ENCODE measurements at regions not wholly inside any gene's neighbourhood (a gene's known extent, or its start where the extent isn't known, plus 50 kb on each side); places are given as distances from the start of the nearest gene placed in this dataset.
A peak's percentile ranks its signal among the peaks of the same experiment; 100 is the strongest.

- peak; percentile 99 for DNase-seq (ENCODE audit: low read depth)
Measured at GRCh38 chr14:50038398-50039119, 77.8 kb downstream of the VCPKMT start.

GRCh38 chr14:50039120-50039517 is 77.3 kb downstream of the VCPKMT start:
- no peak for DNase-seq (ENCODE audit: low read depth)

DNA sequence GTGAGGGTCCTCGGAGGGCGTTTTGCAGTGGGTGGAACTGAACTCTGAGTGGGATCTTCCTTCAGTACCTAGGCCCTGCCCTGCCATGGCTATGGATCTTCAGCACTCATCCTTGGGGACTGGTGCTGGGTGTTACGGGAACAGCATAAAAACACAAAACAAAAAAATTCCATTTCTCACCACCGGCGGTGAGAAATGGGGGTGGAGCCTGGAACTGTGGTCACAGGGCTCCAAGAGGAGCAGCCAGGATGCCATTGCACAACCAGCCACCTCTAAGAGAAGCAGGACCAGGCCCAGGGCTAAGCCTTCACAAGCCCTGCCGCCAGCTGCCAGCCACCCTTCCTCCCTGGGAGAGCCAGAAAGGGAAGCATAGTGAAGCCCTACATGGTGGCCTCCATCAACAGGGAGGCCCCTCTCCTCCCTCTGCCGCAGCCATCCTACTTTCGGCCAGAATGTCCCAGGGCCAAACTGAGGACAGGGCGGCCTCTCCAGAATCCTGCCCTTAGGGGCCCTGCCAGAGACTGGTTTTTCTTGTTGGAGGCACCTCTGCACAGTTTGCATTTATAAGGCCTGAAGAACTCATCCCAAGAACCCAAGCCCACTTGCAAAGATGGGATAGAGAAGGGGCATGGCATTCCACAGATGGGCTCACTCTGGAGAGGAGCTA is 76.5 kb downstream of the VCPKMT start:
- DNase-seq (ENCODE audit: low read depth): no peak

DNA sequence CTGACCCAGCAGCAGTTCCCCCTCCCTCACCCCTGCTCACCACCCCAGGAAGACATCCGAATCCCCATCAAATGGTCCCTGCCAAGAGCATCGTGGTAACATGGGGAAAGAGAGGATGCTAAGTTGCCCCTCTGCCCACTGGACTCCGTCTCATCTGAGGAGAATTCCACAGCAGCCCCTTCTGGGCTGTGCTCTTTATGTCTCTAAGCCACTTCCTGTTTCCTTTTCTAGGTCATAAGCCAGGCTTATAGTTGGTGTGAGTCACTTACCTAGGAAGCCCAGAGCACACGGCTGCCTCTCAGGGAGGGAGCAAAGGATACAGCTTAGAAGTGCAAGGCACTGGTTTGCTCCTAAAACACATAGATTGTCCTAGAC is 76.0 kb downstream of the VCPKMT start:
- peak; percentile 49 for DNase-seq (ENCODE audit: low read depth)

DNA sequence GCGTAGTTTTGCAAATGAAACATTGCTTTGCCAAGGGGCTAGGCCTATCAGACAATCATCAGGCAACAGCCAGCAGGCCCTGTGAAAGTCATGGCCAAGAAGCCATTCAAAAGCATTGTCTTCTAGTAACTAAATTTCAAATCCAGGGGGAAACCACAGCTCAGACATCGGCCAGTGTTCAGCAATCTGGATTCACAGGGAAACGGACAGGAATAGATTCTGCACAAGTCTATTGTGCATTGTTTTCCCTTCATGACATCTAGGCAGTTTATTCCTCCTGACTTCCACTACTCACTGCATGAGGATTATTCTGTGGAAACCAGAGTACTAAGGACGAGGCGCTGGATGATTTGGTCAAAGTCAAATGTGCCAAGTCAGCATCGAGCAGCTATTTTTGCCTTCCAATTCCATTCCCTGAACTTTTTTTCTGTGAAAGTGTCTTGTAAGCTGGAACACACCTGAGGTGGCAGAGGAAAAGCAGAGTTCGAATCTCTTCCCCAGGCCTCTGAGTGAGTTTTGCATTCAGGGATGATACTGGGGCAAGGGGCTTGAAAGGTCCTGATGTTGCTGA is 75.4 kb downstream of the VCPKMT start:
- DNase-seq (ENCODE audit: low read depth): no peak

DNA sequence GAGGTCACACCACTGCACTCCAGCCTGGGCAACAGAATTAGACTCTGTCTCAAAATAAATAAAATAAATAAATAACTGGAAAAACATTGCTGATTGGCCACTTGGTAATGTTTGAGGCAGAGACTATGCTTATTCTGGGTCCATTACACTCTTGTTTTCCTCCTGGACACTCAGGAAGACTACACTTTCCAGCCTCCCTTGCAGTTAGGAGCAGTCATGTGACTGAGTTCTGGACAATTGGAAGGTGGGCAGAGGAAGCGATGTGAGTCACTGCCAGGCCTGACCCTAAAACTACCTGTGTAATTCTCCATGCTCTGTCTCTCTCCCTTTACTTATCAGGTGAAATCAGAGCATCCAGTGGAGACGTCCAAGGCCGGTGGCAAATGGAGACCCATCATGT is 74.4 kb downstream of the VCPKMT start:
- DNase-seq (ENCODE audit: low read depth): no peak

DNA sequence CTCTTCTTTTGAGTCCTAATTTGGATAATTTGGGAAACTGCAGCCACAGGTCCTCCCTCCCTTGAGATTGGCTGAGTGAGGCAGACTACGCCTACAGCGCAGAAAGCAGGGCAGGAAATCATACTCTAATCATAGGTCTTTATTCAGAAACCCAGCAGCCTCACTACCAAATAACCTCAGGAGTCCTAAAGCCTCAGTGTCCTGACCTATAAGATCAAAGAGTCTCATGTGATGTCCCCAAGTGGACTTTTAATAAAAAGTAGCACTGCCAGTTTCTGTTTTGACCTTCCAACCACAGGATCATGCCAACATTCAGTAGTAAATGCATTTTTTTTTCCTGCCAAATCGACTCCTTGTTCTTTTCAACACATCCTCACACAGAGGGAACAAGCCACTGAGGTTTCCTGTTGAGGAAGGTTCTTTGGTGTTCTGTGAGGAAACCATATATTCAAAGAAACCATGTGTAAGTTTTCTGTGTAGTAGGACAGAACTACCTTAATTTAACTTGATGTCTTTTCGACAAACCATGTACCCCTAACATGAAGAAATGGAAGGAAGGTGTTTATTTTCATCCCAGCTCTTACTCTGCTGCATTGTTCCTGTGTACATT is 72.2 kb downstream of the VCPKMT start:
- DNase-seq (ENCODE audit: low read depth): no peak

GRCh38 chr14:50045039-50045711 is 71.2 kb downstream of the VCPKMT start:
- DNase-seq (ENCODE audit: low read depth): peak; percentile 69

DNA sequence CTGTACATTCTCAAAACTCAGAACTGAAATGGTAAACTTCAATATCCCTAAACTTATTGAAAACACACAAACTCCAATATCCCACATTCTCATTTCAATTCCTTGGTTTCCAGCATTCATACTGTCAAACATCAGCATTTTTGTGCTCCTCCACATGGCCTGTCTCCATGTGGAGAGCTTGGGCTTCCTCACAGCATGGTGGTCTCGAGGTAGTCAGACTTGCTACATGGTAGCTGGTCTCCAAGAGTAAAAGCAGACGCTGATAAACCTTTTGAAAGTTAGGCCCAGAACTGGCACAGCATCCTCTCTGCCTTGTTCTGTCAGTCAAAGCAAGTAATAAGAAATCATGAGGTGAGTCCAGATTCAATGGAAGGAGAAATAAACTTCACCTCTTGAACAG is 70.5 kb downstream of the VCPKMT start:
- no peak for DNase-seq (ENCODE audit: low read depth)

GRCh38 chr14:50047274-50047676 is 69.1 kb downstream of the VCPKMT start:
- no peak for DNase-seq (ENCODE audit: low read depth)

GRCh38 chr14:50049093-50049492 is 67.3 kb downstream of the VCPKMT start:
- DNase-seq (ENCODE audit: low read depth): no peak

- no peak for DNase-seq (ENCODE audit: low read depth)
Measured at GRCh38 chr14:50049703-50050570, 66.4 kb downstream of the VCPKMT start.

- DNase-seq (ENCODE audit: low read depth): no peak
Measured at GRCh38 chr14:50051106-50051505, 65.3 kb downstream of the VCPKMT start.

- DNase-seq (ENCODE audit: low read depth): no peak
Measured at GRCh38 chr14:50051706-50052105, 64.7 kb downstream of the VCPKMT start.

DNA sequence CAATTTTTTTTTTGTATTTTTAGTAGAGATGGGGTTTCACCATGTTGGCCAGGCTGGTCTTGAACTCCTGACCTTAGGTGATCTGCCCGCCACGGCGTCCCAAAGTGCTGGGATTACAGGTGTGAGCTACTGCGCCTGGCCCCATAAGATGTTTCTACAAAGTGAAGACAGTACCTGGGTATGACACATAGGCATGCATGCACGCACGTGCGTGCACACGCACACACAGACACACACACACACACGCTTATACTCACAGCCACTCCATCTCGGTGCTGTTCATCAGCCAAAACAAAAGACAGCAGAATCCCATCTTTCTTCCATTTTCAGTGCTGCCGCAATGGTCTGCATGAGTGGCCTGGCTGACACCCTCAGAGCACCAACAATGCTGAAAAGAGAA is 63.9 kb downstream of the VCPKMT start:
- no peak for DNase-seq (ENCODE audit: low read depth)

- DNase-seq (ENCODE audit: low read depth): no peak
Measured at GRCh38 chr14:50053935-50054334, 62.4 kb downstream of the VCPKMT start.

GRCh38 chr14:50055461-50056228 is 60.7 kb downstream of the VCPKMT start:
- no peak for DNase-seq (ENCODE audit: low read depth)

DNA sequence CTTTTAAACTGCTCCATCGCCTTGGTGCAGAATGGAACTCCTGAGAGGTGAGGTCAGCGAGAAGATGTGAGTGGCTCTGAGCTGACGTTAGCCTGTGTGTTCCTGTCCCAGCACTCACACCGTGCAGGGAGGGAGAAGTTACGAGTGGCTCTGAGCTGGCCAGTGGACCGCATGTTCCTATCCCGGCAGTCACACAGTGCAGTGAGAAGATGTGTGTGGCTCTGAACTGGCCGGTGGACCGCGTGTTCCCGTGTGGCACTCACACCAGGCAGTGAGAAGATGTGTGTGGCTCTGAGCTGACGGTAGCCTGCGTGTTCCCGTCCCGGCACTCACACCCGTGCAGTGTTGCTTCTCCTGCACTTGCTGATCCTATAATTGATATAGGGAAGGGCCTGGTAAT is 59.9 kb downstream of the VCPKMT start:
- no peak for DNase-seq (ENCODE audit: low read depth)

- DNase-seq (ENCODE audit: low read depth): no peak
Measured at GRCh38 chr14:50057331-50057730, 59.0 kb downstream of the VCPKMT start.

DNA sequence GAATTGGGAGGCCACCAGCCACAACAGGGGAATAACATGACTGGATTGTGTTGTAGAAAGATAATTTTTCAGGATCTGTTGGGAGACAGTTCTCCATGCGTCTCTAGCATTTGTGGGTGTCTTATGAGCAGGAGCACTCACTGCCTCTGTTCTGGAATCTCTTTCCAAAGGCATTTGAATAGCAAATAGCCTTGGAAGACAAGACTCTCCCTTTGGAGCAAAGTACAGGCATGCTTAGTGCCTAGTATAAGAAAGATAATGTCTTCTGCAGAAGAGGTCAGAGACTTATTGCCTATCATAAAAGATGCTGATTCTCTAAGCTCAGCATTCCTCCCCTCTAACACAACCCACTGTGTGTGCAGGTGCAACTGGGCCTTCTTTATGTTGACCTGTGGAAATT is 58.3 kb downstream of the VCPKMT start:
- no peak for DNase-seq (ENCODE audit: low read depth)
